ENCODE measurements at regions not wholly inside any gene's neighbourhood (a gene's known extent, or its start where the extent isn't known, plus 50 kb on each side); places are given as distances from the start of the nearest gene placed in this dataset.

DNA sequence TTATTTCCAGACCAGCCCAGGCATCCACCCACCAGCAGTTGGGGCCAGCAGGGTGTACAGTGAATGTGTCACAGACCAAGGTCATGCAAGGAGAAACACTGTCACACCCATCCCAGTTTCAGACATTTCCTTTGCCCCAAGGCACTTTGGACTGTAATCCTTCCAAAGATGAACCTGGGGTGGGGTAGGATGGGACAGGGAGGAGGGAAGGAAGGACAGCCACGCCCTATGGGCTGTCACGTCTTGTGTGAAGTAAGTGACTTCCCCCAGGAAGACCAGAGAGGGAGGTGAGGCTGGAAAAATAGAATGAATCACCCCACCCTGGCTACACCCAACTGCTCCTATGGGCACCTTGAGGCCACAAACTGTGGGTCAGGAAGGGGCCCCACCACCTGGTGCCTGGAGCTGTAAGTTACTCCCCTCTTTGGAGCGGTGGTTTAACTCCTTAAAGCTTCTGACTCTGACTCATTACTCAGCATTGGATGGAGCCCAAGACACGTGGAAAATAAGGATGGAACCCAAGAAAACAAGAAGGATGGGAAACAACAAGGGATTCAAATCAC, 349.9 kb upstream of the KLF3 start:
- TF ChIP-seq RFX5 (IDR thresholded peaks at IDR 0.05; ENCODE audit: low read depth, low read length) (no peak), CEBPB (IDR thresholded peaks at IDR 0.05; ENCODE audit: low read depth, low read length) (no peak), CTCF (conservative IDR thresholded peaks at IDR 0.05; ENCODE audit: low read depth, low read length) (no peak), MAFK (IDR thresholded peaks at IDR 0.05; ENCODE audit: low read depth, low read length) (no peak), RCOR1 (IDR thresholded peaks at IDR 0.05; ENCODE audit: insufficient replicate concordance, low read length) (no peak), MAZ (IDR thresholded peaks at IDR 0.05; ENCODE audit: borderline replicate concordance, low read depth, low read length) (no peak), POLR2A (IDR thresholded peaks at IDR 0.05; ENCODE audit: low read depth, low read length) (no peak), SMC3 (IDR thresholded peaks at IDR 0.05; ENCODE audit: low read depth, low read length) (no peak)
- TF ChIP-seq, protein P1, sequence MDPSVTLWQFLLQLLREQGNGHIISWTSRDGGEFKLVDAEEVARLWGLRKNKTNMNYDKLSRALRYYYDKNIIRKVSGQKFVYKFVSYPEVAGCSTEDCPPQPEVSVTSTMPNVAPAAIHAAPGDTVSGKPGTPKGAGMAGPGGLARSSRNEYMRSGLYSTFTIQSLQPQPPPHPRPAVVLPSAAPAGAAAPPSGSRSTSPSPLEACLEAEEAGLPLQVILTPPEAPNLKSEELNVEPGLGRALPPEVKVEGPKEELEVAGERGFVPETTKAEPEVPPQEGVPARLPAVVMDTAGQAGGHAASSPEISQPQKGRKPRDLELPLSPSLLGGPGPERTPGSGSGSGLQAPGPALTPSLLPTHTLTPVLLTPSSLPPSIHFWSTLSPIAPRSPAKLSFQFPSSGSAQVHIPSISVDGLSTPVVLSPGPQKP (IDR thresholded peaks at IDR 0.05; ENCODE audit: borderline replicate concordance, low read depth, low read length) = no peak

Measured in IMR-90 (cell line).